Peyer's patch (tissue), 4 donors: ENCODE measurements at regions not wholly inside any gene's neighbourhood (a gene's known extent, or its start where the extent isn't known, plus 50 kb on each side); places are given as distances from the start of the nearest gene placed in this dataset.

ENCODE experiments used
- DNase-seq, 3 donors: peaks; one replicate each; pipeline ENCODE4 v3.0.0-alpha.2; 2017 to 2019
- H3K27ac ChIP-seq, 4 donors: fragments of 200-600 bp; sonication (generic); one replicate each; pipeline ENCODE4 v1.5.1; 2016 to 2019
- H3K27me3 ChIP-seq, 2 donors: fragments of 200-600 bp; sonication (generic); one replicate each; pipeline ENCODE4 v1.5.1; 2019
- H3K36me3 ChIP-seq, 3 donors: fragments of 200-600 bp; sonication (generic); one replicate each; pipeline ENCODE4 v1.5.1; 2016 to 2019
- H3K4me1 ChIP-seq, 4 donors: fragments of 200-600 bp; sonication (generic); one replicate each; pipeline ENCODE4 v1.5.1; 2016 to 2019
- H3K4me3 ChIP-seq, 4 donors: fragments of 200-600 bp; sonication (generic); 1 replicate in 3 of 4; 2 replicates in 1 of 4; pipeline ENCODE4 v1.5.1; 2016 to 2019; ENCODE audit warnings: mild to moderate bottlenecking in 1 of 4
- H3K9me3 ChIP-seq, 4 donors: fragments of 200-600 bp; sonication (generic); one replicate each; pipeline ENCODE4 v1.5.1; 2016 to 2019; ENCODE audit warnings: mild to moderate bottlenecking in 1 of 4
- POLR2A ChIP-seq, 2 donors: fragments of 450-650 bp; IDR thresholded peaks; one replicate each; pipeline ENCODE4 v1.5.1; 2017; ENCODE audit warnings: antibody characterized with exemption in 2 of 2, mild to moderate bottlenecking in 2 of 2, moderate library complexity in 2 of 2
- TF ChIP-seq, protein P1 (sequence below), 6 experiments: fragments of 450-650 bp in 4 of 6; fragments of 200-600 bp in 2 of 6; sonication (generic) in 1 of 6; IDR thresholded peaks; one replicate each; pipeline ENCODE4 v1.5.1; 2017 to 2019; ENCODE audit warnings: antibody characterized with exemption in 6 of 6, mild to moderate bottlenecking in 3 of 6, moderate library complexity in 1 of 6

DNA sequence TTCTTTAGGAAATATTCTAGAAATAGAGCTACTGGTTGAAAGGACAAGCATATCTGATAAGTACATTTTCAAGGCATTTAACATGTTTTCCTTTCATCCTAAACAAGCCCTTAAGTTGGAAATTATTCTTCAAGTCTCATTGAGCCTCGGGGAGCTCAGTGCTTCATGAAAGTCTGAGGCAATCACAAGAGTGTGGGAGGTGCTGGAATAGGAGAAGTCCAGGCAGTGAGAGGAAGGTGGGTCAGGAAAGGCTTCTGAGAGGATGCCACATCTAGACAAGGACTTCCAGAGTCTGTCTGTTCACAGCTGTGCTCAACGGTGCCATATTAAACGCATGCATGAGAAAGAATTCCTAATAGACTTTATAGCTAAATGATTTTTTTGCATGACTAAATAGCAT is 69.8 kb downstream of the CD83 start:
- Histone ChIP-seq H3K9me3 (no peaks in the 10 kb centered on the region), H3K27me3 (no peaks in the 10 kb centered on the region), H3K27ac (no peak overlapping the region), H3K4me1 (no peaks in the 10 kb centered on the region), H3K36me3 (no peaks in the 10 kb centered on the region), H3K4me3 (no peak overlapping the region)
- no peak for TF ChIP-seq POLR2A (IDR thresholded peaks at IDR 0.05)
- TF ChIP-seq, protein P1, sequence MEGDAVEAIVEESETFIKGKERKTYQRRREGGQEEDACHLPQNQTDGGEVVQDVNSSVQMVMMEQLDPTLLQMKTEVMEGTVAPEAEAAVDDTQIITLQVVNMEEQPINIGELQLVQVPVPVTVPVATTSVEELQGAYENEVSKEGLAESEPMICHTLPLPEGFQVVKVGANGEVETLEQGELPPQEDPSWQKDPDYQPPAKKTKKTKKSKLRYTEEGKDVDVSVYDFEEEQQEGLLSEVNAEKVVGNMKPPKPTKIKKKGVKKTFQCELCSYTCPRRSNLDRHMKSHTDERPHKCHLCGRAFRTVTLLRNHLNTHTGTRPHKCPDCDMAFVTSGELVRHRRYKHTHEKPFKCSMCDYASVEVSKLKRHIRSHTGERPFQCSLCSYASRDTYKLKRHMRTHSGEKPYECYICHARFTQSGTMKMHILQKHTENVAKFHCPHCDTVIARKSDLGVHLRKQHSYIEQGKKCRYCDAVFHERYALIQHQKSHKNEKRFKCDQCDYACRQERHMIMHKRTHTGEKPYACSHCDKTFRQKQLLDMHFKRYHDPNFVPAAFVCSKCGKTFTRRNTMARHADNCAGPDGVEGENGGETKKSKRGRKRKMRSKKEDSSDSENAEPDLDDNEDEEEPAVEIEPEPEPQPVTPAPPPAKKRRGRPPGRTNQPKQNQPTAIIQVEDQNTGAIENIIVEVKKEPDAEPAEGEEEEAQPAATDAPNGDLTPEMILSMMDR (IDR thresholded peaks at IDR 0.05), result no peak
- DNase-seq, result no peak

DNA sequence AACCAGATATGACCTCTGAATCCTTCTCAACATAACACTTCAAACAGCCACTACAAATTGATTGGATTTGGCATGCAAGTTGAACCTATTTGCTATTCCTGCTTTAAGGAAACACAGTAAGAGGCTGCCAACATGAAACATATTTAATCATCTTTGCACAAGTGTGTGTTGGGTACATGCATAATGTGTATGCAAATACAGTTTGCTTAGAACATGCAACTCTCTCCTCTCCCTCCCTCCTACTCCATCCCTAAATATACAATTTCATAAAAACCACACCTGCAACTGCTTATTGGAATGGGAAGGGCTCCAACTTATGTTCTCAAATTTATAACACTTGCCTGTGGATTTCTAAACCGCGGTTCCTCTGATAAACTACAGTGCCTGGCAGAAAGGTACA is 71.5 kb downstream of the CD83 start:
- H3K27ac ChIP-seq, result no peak overlapping the region
- no peaks in the 10 kb centered on the region for H3K36me3 ChIP-seq
- H3K4me1 ChIP-seq, result no peaks in the 10 kb centered on the region
- no peaks in the 10 kb centered on the region for H3K9me3 ChIP-seq
- DNase-seq, result no peak
- TF ChIP-seq, protein P1 (IDR thresholded peaks at IDR 0.05), result no peak
- no peak for TF ChIP-seq POLR2A (IDR thresholded peaks at IDR 0.05)
- H3K4me3 ChIP-seq, result no peak overlapping the region
- H3K27me3 ChIP-seq, result no peaks in the 10 kb centered on the region

DNA sequence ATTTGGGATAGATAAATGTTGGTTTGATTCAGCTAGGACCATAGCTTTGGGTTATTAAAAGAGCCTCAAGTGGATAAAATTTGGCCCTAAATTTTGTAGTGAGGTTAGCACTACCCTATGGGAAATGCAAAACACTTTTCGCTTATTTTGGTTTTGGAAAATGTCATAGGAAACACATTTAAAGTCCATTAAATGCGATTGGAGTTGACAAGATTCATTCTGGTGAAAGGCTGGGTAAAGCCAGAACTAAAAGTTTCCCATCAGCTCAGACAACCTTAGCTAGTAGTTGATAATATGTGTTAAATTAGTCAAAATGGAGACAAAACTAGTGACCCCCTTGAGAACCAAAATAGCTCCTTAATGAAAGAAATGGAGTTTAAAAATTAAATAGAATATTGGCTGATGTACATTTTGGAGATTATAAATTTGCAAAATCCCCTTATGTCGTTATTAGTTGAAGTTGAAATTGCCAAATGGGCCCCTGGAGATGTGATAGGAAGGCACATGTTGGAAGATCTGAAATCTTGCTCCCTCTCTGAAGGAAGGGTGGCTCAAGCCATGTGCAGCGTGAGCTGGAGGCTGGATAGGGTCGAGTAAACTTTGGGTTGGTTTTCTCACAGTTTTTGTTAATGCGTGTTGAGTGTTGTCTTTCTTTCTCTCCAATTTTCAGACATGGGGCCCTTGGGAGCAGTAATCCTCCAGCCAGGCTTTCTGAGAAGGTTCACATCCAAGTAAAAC is 72.8 kb downstream of the CD83 start:
- Histone ChIP-seq H3K36me3 (no peaks in the 10 kb centered on the region), H3K9me3 (no peaks in the 10 kb centered on the region), H3K27me3 (no peaks in the 10 kb centered on the region), H3K4me1 (no peaks in the 10 kb centered on the region), H3K27ac (no peak overlapping the region), H3K4me3 (no peak overlapping the region)
- no peak for TF ChIP-seq POLR2A (IDR thresholded peaks at IDR 0.05)
- TF ChIP-seq, protein P1 (IDR thresholded peaks at IDR 0.05), result no peak
- no peak for DNase-seq

DNA sequence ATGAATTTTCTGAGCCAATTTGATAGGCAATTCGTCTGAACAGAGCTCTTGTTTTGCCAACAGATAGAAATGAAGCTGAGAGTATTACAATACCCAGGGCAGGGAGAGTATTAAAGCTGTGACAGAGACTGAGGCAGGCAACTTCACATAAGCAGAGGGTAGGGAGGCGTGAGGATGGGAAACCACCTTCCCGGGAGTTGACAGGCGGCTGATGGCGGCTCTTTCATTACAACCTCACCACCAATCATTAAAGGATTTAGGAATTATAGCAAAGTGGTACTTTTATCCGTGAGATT is 73.3 kb downstream of the CD83 start:
- H3K4me1 ChIP-seq, result no peaks in the 10 kb centered on the region
- H3K4me3 ChIP-seq, result no peak overlapping the region
- no peaks in the 10 kb centered on the region for H3K9me3 ChIP-seq
- H3K27ac ChIP-seq, result no peak overlapping the region
- no peak for DNase-seq
- no peaks in the 10 kb centered on the region for H3K36me3 ChIP-seq
- H3K27me3 ChIP-seq, result no peaks in the 10 kb centered on the region
- TF ChIP-seq, protein P1 (IDR thresholded peaks at IDR 0.05), result no peak
- TF ChIP-seq POLR2A (IDR thresholded peaks at IDR 0.05), result no peak

DNA sequence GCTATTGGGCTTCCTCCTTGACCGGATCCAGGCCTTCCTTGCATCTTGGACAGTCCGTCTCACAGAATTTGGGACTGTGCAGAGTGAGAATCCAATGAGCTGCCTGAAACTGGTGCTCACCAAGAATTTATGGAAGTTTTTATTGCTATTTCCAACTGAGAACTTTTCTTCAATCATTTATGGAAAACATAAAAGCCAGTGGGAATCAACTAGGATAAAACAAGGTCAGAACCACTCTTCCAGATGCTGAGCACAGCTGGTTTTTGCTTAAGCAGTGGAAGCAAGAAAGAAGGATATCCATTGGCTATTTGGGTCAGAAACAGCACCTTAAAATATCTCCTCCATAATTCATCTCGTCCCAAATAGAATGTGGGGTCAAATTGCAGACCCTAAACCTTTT is 74.2 kb downstream of the CD83 start:
- no peak for DNase-seq
- no peaks in the 10 kb centered on the region for H3K4me1 ChIP-seq
- no peaks in the 10 kb centered on the region for H3K27me3 ChIP-seq
- H3K36me3 ChIP-seq, result no peaks in the 10 kb centered on the region
- TF ChIP-seq POLR2A (IDR thresholded peaks at IDR 0.05), result no peak
- TF ChIP-seq, protein P1 (IDR thresholded peaks at IDR 0.05), result no peak
- H3K9me3 ChIP-seq, result no peaks in the 10 kb centered on the region
- no peak overlapping the region for H3K27ac ChIP-seq
- H3K4me3 ChIP-seq, result no peak overlapping the region
